ENCODE measurements at regions not wholly inside any gene's neighbourhood (a gene's known extent, or its start where the extent isn't known, plus 50 kb on each side); places are given as distances from the start of the nearest gene placed in this dataset.

GRCh38 chr13:31514932-31515331 is 224.4 kb upstream of the RXFP2 start:
- TF ChIP-seq POLR2A (IDR thresholded peaks at IDR 0.05) (no peak), CTCF (IDR thresholded peaks at IDR 0.05) (no peak)

All from Peyer's patch (tissue), 4 donors.